HG03457 (cell line): ENCODE measurements at regions not wholly inside any gene's neighbourhood (a gene's known extent, or its start where the extent isn't known, plus 50 kb on each side); places are given as distances from the start of the nearest gene placed in this dataset.
"Not testable (repeated sequence)": the region's sequence is repeated elsewhere in the genome, so short reads cannot be mapped to it uniquely, and the experiment has no call there.

Experiments
- ATAC-seq: cut with Tn5 transposase; IDR thresholded peaks from one replicate; pipeline ENCODE4 v1.9.1; 2021; ENCODE audit warnings: moderate number of reproducible peaks; ENCODE audit not compliant: unreplicated experiment

- ATAC-seq, result no peak
Measured at GRCh38 chr11:29629286-29629685, 387.5 kb downstream of the KCNA4 start.

- no peak for ATAC-seq
Measured at GRCh38 chr11:29628609-29629008, 388.2 kb downstream of the KCNA4 start.

GRCh38 chr11:29627541-29627940 lies 389.3 kb downstream of the KCNA4 start:
- ATAC-seq, result no peak

- ATAC-seq, result no peak
Measured at GRCh38 chr11:29623144-29623722, 393.6 kb downstream of the KCNA4 start.

GRCh38 chr11:29616611-29617010 lies 400.2 kb downstream of the KCNA4 start:
- no peak for ATAC-seq

- no peak for ATAC-seq
Measured at GRCh38 chr11:29612423-29612822, 404.4 kb downstream of the KCNA4 start.

GRCh38 chr11:29606330-29607031 lies 410.3 kb downstream of the KCNA4 start:
- ATAC-seq, result no peak

GRCh38 chr11:29600151-29600575 lies 416.7 kb downstream of the KCNA4 start:
- not testable (repeated sequence) for ATAC-seq

- ATAC-seq, result no peak
Measured at GRCh38 chr11:29584342-29584741, 432.5 kb downstream of the KCNA4 start.

- ATAC-seq, result no peak
Measured at GRCh38 chr11:29578806-29579205, 438.0 kb downstream of the KCNA4 start.

GRCh38 chr11:29564486-29564885 lies 452.3 kb downstream of the KCNA4 start:
- ATAC-seq, result no peak

GRCh38 chr11:29562183-29562582 lies 454.6 kb downstream of the KCNA4 start:
- ATAC-seq, result no peak

GRCh38 chr11:29553990-29554389 lies 462.8 kb downstream of the KCNA4 start:
- ATAC-seq, result no peak

GRCh38 chr11:29538339-29539036 lies 478.3 kb downstream of the KCNA4 start:
- ATAC-seq, result no peak

GRCh38 chr11:29534836-29535235 lies 482.0 kb downstream of the KCNA4 start:
- no peak for ATAC-seq

GRCh38 chr11:29530961-29531360 lies 485.9 kb downstream of the KCNA4 start:
- ATAC-seq, result no peak

GRCh38 chr11:29527391-29527936 lies 489.4 kb downstream of the KCNA4 start:
- no peak for ATAC-seq

- no peak for ATAC-seq
Measured at GRCh38 chr11:29518389-29519174, 498.2 kb downstream of the KCNA4 start.

- ATAC-seq, result no peak
Measured at GRCh38 chr11:29511394-29511793, 505.4 kb downstream of the KCNA4 start.

GRCh38 chr11:29507376-29507775 lies 509.5 kb downstream of the KCNA4 start:
- ATAC-seq, result no peak

GRCh38 chr11:29495676-29496075 lies 521.2 kb downstream of the KCNA4 start:
- no peak for ATAC-seq
